Neutrophil (primary cell): ENCODE measurements at regions not wholly inside any gene's neighbourhood (a gene's known extent, or its start where the extent isn't known, plus 50 kb on each side); places are given as distances from the start of the nearest gene placed in this dataset.

Experiments used
- H3K27ac ChIP-seq: fragments of 200-600 bp; sonication (generic); 2 replicates; pipeline ENCODE4 v1.5.1; 2016; ENCODE audit warnings: mild to moderate bottlenecking, moderate library complexity
- H3K27me3 ChIP-seq: fragments of 200-600 bp; sonication (generic); 2 replicates; pipeline ENCODE4 v1.6.0; 2016; ENCODE audit warnings: mild to moderate bottlenecking
- H3K36me3 ChIP-seq: fragments of 200-600 bp; sonication (generic); 2 replicates; pipeline ENCODE4 v1.5.1; 2017
- H3K4me1 ChIP-seq, 2 experiments: fragments of 200-600 bp in 1 of 2; sonication (generic) in 1 of 2; 1 replicate in 1 of 2; 2 replicates in 1 of 2; pipeline versions ENCODE4 v1.5.1 to v1.6.1; 2013 to 2016; ENCODE audit warnings: low read depth in 1 of 2, low read length in 1 of 2, mild to moderate bottlenecking in 1 of 2, moderate library complexity in 1 of 2; ENCODE audit not compliant: control insufficient read depth in 1 of 2, insufficient read depth in 1 of 2
- H3K4me3 ChIP-seq, 2 experiments: fragments of 200-600 bp in 1 of 2; sonication (generic) in 1 of 2; 1 replicate in 1 of 2; 2 replicates in 1 of 2; pipeline ENCODE4 v1.5.1; 2013 to 2016; ENCODE audit warnings: low read depth in 1 of 2, low read length in 1 of 2, mild to moderate bottlenecking in 1 of 2, moderate library complexity in 1 of 2
- H3K9me3 ChIP-seq: fragments of 200-600 bp; sonication (generic); 2 replicates; pipeline ENCODE4 v1.5.1; 2016
- TF ChIP-seq, protein P1 (sequence below): fragments of 200-600 bp; sonication (generic); IDR thresholded peaks from 2 replicates; pipeline ENCODE4 v1.5.1; 2016; ENCODE audit warnings: antibody characterized with exemption

DNA sequence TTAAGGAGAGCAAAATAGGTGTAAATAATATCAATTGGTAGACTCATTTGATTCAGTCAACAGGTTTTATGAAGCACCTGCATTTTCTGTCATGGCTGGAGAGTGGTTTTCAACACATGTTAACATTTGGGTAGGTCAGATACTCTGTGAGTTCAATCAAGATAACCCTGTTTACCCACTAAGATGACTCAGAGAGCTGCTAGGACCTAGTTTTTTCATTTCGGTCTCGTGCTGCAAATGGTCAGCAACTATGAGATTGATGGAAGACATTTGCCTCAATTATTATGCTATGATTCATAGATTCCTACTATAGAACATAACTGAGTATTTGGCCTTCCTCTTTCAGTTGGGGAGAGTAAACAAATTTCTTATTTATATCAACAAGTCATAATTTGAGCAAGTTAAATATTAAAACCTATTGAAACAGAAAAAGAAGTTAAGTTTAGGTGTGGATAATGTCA is 391.4 kb upstream of the CITED2 start:
- peaks cover 26 to 27% of the 10 kb centered on the region in 2 experiments for H3K4me1 ChIP-seq
- no peak overlapping the region for H3K4me3 ChIP-seq
- H3K27ac ChIP-seq = no peak overlapping the region
- TF ChIP-seq, protein P1, sequence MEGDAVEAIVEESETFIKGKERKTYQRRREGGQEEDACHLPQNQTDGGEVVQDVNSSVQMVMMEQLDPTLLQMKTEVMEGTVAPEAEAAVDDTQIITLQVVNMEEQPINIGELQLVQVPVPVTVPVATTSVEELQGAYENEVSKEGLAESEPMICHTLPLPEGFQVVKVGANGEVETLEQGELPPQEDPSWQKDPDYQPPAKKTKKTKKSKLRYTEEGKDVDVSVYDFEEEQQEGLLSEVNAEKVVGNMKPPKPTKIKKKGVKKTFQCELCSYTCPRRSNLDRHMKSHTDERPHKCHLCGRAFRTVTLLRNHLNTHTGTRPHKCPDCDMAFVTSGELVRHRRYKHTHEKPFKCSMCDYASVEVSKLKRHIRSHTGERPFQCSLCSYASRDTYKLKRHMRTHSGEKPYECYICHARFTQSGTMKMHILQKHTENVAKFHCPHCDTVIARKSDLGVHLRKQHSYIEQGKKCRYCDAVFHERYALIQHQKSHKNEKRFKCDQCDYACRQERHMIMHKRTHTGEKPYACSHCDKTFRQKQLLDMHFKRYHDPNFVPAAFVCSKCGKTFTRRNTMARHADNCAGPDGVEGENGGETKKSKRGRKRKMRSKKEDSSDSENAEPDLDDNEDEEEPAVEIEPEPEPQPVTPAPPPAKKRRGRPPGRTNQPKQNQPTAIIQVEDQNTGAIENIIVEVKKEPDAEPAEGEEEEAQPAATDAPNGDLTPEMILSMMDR = no peak
- no peaks in the 10 kb centered on the region for H3K36me3 ChIP-seq
- no peaks in the 10 kb centered on the region for H3K27me3 ChIP-seq
- no peaks in the 10 kb centered on the region for H3K9me3 ChIP-seq

DNA sequence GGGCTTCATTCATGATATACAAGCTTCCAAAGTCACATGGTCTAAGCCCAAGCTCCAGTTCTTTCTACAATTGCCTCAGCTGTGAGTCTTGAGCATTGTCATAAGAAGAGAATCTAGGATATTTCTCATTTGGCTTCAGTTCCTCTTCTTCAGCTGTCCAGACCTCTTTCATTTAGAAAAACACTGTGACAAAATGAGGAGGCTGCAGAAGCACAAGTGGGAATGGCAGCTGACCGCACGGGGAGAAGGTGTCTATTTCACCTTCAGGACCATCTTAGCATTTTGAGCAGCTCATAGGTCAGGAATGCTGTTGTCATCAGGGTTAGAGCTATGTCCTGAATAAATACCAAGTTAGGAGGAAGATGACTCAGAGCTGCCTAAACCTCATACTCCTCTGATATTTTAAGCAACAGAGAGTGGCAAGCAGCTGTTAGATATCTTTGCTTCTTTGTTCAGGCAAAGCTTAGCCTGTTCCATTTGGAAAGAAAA is 390.1 kb upstream of the CITED2 start:
- peaks cover 26 to 27% of the 10 kb centered on the region in 2 experiments for H3K4me1 ChIP-seq
- peak overlapping the region; percentile 52 for H3K27ac ChIP-seq

DNA sequence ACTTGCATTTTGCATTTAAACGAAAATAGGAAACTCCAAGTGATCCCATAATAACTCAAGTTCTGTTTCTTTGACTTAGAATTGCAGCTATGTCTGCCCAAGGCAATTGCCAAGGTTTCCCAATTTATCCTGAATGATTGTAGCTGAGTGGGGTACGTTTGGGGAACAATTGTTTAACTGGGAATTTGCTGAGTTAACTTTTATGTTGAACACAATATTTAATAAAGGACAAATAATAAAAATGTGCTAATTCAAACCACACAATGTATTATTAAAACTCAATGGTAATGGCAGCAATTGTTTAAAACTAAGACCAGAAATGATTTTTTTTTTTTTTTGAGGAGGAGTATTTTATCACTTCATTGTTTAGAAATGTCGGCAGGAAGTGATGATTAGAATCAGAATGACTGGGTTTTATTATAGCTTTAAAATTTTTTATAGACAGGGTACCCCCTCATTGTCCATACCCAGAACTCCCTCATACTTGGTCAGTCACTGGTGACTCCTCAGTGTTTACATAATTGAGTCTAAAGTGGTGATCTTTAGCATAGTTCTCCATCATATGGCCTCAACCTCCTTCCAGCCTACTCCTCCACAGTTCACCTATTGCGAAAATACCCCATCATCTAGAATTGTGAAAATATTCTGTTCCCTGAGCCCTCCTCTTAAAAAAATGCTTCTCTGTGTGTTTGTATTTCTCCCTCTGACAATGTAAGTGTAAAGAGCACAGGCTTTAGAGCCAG is 389.2 kb upstream of the CITED2 start:
- Histone ChIP-seq H3K9me3 (no peaks in the 10 kb centered on the region), H3K4me3 (no peak overlapping the region), H3K27me3 (no peaks in the 10 kb centered on the region), H3K36me3 (no peaks in the 10 kb centered on the region), H3K27ac (peak overlapping the region; percentile 52), H3K4me1 (peaks cover 26 to 28% of the 10 kb centered on the region in 2 experiments)
- TF ChIP-seq, protein P1 = no peak

More for the DNA sequence above, 390.1 kb upstream of the CITED2 start:
- H3K4me3 ChIP-seq = no peak overlapping the region
- TF ChIP-seq, protein P1 = no peak
- H3K27me3 ChIP-seq = no peaks in the 10 kb centered on the region
- no peaks in the 10 kb centered on the region for H3K36me3 ChIP-seq
- no peaks in the 10 kb centered on the region for H3K9me3 ChIP-seq

DNA sequence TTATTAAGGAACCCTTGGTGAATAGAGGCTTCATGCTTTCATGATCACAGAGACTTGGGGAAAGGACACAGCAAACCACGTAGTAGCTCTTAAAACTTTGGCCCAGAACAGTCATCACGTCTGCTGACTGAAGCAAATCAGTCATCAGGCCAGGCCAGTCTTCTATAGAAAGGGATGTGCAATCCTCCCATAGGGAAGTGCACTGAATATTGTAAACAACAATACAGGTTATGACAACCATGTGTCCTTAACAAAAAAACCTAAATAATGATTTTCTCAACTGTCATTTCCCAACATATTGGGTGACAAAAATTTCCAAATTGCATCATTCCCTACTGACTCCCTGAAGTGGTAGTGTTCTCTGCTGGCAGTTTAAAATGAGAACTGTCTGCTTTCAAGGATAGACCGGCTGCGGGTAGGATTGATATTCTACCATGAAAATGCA is 388.2 kb upstream of the CITED2 start:
- Histone ChIP-seq H3K9me3 (no peaks in the 10 kb centered on the region), H3K27ac (peak overlapping the region; percentile 55), H3K27me3 (no peaks in the 10 kb centered on the region), H3K4me3 (no peak overlapping the region), H3K4me1 (peaks cover 30 to 37% of the 10 kb centered on the region in 2 experiments), H3K36me3 (no peaks in the 10 kb centered on the region)
- TF ChIP-seq, protein P1 = no peak

DNA sequence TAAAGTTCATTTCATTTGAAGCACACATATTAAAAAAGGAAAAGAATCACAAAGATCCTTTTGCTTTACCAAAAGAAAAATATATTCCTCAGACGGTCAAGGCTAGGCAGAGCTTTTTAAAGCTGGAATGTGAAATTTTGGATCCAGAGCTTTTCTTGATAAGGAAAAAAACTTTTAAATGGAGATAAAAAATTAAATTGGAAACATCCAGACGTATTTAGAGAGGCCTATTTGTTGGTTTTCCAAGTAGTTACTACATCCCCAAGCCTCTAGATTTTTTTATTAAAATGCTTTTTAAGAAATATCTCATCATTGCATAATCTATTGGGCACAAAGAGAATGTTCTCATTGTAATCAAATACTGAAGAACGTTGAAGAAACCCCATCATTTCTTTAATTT is 385.7 kb upstream of the CITED2 start:
- TF ChIP-seq, protein P1 = no peak
- H3K36me3 ChIP-seq = no peaks in the 10 kb centered on the region

More for the DNA sequence above, 385.7 kb upstream of the CITED2 start:
- no peak overlapping the region for H3K27ac ChIP-seq
- no peaks in the 10 kb centered on the region for H3K9me3 ChIP-seq
- H3K27me3 ChIP-seq = no peaks in the 10 kb centered on the region
- H3K4me3 ChIP-seq = no peak overlapping the region
- H3K4me1 ChIP-seq = peaks cover 30 to 37% of the 10 kb centered on the region in 2 experiments
